Vagina (tissue), 2 donors: ENCODE measurements at regions not wholly inside any gene's neighbourhood (a gene's known extent, or its start where the extent isn't known, plus 50 kb on each side); places are given as distances from the start of the nearest gene placed in this dataset.
"Not testable (repeated sequence)": the region's sequence is repeated elsewhere in the genome, so short reads cannot be mapped to it uniquely, and the experiment has no call there.

ENCODE experiments used
- DNase-seq, 2 donors: peaks; one replicate each; pipeline ENCODE4 v3.0.0-alpha.2; 2017; ENCODE audit errors: extremely low spot score in 2 of 2
- H3K27ac ChIP-seq: fragments of 200-600 bp; sonication (generic); one replicate; pipeline ENCODE4 v1.5.1; 2019
- H3K27me3 ChIP-seq: fragments of 200-600 bp; sonication (generic); one replicate; pipeline ENCODE4 v1.5.1; 2019
- H3K36me3 ChIP-seq, 2 donors: fragments of 200-600 bp; sonication (generic); one replicate each; pipeline ENCODE4 v1.5.1; 2017 to 2019
- H3K4me1 ChIP-seq: fragments of 200-600 bp; sonication (generic); one replicate; pipeline ENCODE4 v1.5.1; 2019
- H3K4me3 ChIP-seq, 2 donors: fragments of 200-600 bp; sonication (generic); 1 replicate in 1 of 2; 2 replicates in 1 of 2; pipeline ENCODE4 v1.5.1; 2016 to 2019
- H3K9me3 ChIP-seq: fragments of 200-600 bp; sonication (generic); one replicate; pipeline ENCODE4 v1.5.1; 2019
- POLR2A ChIP-seq, 2 donors: fragments of 450-650 bp; IDR thresholded peaks; one replicate each; pipeline ENCODE4 v1.6.1; 2017; ENCODE audit warnings: antibody characterized with exemption in 2 of 2, mild to moderate bottlenecking in 2 of 2, moderate library complexity in 2 of 2
- POLR2AphosphoS5 ChIP-seq, 2 donors: sonication (generic); formaldehyde crosslinking; IDR thresholded peaks; one replicate each; pipeline ENCODE4 v1.9.0; 2017; ENCODE audit warnings: antibody characterized with exemption in 2 of 2, mild to moderate bottlenecking in 2 of 2, low read depth in 1 of 2; ENCODE audit not compliant: insufficient read depth in 1 of 2
- intact Hi-C: fragments of 100-400 bp; cut with DNase I; formaldehyde crosslinking; loops from one replicate; pipeline ENCODE4 v1.15.1; 2023
- TF ChIP-seq, protein P1 (sequence below), 3 experiments: fragments of 450-650 bp in 2 of 3; fragments of 200-600 bp in 1 of 3; sonication (generic) in 1 of 3; IDR thresholded peaks; one replicate each; pipeline ENCODE4 v1.5.1; 2017 to 2019; ENCODE audit warnings: antibody characterized with exemption in 3 of 3, mild to moderate bottlenecking in 2 of 3, moderate library complexity in 2 of 3

DNA sequence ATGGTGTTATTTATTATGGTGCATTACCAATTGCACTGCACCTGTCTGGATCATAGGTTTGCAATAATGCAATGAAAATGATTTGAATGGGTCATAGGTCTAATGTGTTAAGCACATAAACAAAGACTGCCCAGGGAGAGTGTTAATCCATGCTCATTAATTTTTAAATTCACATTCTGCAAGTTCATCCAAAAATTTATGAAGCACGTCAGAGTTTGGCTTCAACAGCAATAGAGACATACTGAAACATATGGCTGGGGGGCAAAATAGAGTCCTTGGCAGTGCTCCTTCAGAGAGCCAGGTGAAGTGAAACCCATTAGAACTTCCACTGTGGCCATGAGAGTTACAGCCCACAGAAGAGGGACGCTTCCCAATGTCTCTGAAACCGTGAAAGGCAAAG is 441.1 kb downstream of the POM121L12 start:
- no peaks in the 10 kb centered on the region for H3K4me1 ChIP-seq
- H3K9me3 ChIP-seq = no peaks in the 10 kb centered on the region
- no peak overlapping the region for H3K4me3 ChIP-seq
- TF ChIP-seq POLR2AphosphoS5 (IDR thresholded peaks at IDR 0.05; ENCODE audit: insufficient read depth in 1 of 2, low read depth in 1 of 2) = no peak
- no peak for TF ChIP-seq POLR2A (IDR thresholded peaks at IDR 0.05)
- TF ChIP-seq, protein P1, sequence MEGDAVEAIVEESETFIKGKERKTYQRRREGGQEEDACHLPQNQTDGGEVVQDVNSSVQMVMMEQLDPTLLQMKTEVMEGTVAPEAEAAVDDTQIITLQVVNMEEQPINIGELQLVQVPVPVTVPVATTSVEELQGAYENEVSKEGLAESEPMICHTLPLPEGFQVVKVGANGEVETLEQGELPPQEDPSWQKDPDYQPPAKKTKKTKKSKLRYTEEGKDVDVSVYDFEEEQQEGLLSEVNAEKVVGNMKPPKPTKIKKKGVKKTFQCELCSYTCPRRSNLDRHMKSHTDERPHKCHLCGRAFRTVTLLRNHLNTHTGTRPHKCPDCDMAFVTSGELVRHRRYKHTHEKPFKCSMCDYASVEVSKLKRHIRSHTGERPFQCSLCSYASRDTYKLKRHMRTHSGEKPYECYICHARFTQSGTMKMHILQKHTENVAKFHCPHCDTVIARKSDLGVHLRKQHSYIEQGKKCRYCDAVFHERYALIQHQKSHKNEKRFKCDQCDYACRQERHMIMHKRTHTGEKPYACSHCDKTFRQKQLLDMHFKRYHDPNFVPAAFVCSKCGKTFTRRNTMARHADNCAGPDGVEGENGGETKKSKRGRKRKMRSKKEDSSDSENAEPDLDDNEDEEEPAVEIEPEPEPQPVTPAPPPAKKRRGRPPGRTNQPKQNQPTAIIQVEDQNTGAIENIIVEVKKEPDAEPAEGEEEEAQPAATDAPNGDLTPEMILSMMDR (IDR thresholded peaks at IDR 0.05) = no peak
- H3K36me3 ChIP-seq = no peaks in the 10 kb centered on the region
- DNase-seq = no peak
- H3K27ac ChIP-seq = no peak overlapping the region
- no peaks in the 10 kb centered on the region for H3K27me3 ChIP-seq
- intact Hi-C loops = no loop called here

DNA sequence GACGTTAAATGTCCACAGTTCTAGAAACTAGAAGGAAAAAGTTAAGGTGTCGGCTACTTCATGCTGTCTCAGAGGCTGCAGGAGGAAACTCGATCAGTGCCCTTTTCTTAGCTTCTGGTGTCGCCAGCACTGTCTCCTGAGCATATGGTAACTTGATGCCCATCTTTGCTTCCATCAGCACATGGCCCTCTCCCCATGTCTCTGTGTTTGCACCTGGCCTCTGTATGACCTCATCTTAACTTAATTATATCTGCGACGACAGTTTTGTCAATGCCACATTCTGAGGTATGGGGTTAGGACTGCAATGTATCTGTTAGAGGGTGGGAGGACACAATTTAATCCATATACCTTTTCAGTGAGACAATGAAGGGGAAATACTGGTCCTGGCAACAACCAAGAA is 449.9 kb downstream of the POM121L12 start:
- intact Hi-C loops = no loop called here
- TF ChIP-seq POLR2AphosphoS5 (IDR thresholded peaks at IDR 0.05; ENCODE audit: insufficient read depth in 1 of 2, low read depth in 1 of 2) (no peak), POLR2A (IDR thresholded peaks at IDR 0.05) (no peak)
- TF ChIP-seq, protein P1 (IDR thresholded peaks at IDR 0.05) = no peak
- no peaks in the 10 kb centered on the region for H3K4me1 ChIP-seq
- no peak overlapping the region for H3K4me3 ChIP-seq
- DNase-seq = no peak
- no peaks in the 10 kb centered on the region for H3K9me3 ChIP-seq
- H3K36me3 ChIP-seq = no peaks in the 10 kb centered on the region
- H3K27me3 ChIP-seq = no peaks in the 10 kb centered on the region
- H3K27ac ChIP-seq = no peak overlapping the region

DNA sequence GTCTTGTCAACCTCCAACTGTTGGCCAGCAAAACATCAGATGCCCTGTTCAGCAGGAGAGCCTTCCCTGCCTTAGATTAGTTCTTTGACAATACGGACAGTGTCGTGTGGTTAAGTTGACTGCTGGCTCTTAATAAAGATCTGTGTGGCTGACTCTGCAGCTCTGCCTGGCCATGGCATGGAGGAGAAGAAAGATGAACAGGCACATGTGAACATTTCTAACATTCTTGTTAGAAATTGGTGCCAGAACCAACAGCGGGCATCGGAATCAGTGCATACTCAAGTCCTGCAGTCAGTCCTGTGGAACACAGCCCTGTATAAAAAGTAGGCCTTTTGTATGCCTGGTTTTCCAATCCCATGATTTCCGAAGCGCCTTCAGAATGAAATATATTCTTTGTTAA is 455.6 kb downstream of the POM121L12 start:
- TF ChIP-seq POLR2A (IDR thresholded peaks at IDR 0.05) (no peak), POLR2AphosphoS5 (IDR thresholded peaks at IDR 0.05; ENCODE audit: insufficient read depth in 1 of 2, low read depth in 1 of 2) (no peak)
- TF ChIP-seq, protein P1 (IDR thresholded peaks at IDR 0.05) = no peak
- intact Hi-C loops = no loop called here
- no peaks in the 10 kb centered on the region for H3K36me3 ChIP-seq
- DNase-seq = no peak
- no peaks in the 10 kb centered on the region for H3K9me3 ChIP-seq
- no peak overlapping the region for H3K27ac ChIP-seq
- H3K27me3 ChIP-seq = no peaks in the 10 kb centered on the region
- H3K4me1 ChIP-seq = no peaks in the 10 kb centered on the region
- no peak overlapping the region for H3K4me3 ChIP-seq

DNA sequence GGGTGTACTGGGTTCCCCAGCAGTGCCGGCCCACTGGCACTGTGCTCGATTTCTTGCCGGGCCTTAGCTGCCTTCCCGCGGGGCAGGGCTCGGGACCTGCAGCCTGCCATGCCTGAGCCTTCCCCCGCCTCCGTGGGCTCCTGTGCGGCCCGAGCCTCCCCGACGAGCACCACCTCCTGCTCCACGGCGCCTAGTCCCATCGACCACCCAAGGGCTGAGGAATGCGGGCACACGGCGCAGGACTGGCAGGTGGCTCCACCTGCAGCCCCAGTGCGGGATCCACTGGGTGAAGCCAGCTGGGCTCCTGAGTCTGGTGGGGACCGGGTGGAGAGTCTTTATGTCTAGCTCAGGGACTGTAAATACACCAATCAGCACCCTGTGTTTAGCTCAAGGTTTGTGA is 459.7 kb downstream of the POM121L12 start:
- H3K4me3 ChIP-seq, H3K27me3 ChIP-seq, H3K27ac ChIP-seq, H3K36me3 ChIP-seq, intact Hi-C loops, H3K9me3 ChIP-seq, DNase-seq, H3K4me1 ChIP-seq: not testable (repeated sequence)

DNA sequence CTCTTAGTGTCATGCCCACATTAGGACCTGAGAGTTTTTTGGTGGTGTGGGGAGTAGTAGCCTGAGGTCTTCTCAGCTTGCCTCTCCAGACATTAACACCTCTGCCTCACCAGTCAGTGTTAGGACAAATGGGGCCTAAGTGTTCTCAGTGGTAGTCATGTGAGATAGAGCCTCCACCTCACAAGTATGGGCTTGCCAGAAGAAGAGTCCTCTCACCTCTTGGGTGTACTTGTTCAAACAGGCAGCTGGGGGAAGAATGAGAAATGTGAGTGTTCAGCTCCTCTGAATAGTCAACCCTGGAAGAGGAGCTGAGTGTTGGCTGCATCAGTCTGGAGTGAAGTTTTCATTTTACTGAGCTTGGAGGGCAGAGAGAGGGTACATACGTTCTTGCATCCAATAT is 464.6 kb downstream of the POM121L12 start:
- H3K27me3 ChIP-seq = no peaks in the 10 kb centered on the region
- TF ChIP-seq POLR2A (IDR thresholded peaks at IDR 0.05) (no peak), POLR2AphosphoS5 (IDR thresholded peaks at IDR 0.05; ENCODE audit: insufficient read depth in 1 of 2, low read depth in 1 of 2) (no peak)
- TF ChIP-seq, protein P1 (IDR thresholded peaks at IDR 0.05) = no peak
- intact Hi-C loops = no loop called here
- H3K4me3 ChIP-seq = no peak overlapping the region
- no peak for DNase-seq
- no peak overlapping the region for H3K27ac ChIP-seq
- H3K9me3 ChIP-seq = no peaks in the 10 kb centered on the region
- no peaks in the 10 kb centered on the region for H3K36me3 ChIP-seq
- no peaks in the 10 kb centered on the region for H3K4me1 ChIP-seq

DNA sequence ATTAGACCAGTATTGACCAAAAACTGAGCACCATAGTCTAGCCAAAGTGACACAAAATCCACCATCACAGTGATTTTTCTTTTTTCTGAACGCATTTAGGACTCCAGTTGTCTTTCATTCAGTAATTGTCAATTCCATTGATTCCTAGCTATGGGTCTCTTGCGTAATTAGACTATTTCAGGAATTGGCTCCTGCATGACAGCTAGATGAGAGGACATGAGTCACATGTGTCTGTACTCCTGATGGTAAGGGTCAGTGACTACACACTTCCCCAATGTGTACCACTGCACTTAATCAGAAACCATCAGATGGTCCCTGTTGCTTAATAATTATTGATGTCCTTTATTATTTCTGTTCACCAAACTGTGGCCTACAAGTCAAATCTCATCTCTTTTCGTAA is 469.5 kb downstream of the POM121L12 start:
- intact Hi-C loops = no loop called here
- H3K27ac ChIP-seq = no peak overlapping the region
- H3K4me3 ChIP-seq = no peak overlapping the region
- no peaks in the 10 kb centered on the region for H3K36me3 ChIP-seq
- H3K9me3 ChIP-seq = no peaks in the 10 kb centered on the region
- no peak for TF ChIP-seq POLR2AphosphoS5 (IDR thresholded peaks at IDR 0.05; ENCODE audit: insufficient read depth in 1 of 2, low read depth in 1 of 2)
- TF ChIP-seq POLR2A (IDR thresholded peaks at IDR 0.05) = no peak
- TF ChIP-seq, protein P1 (IDR thresholded peaks at IDR 0.05) = no peak
- H3K4me1 ChIP-seq = no peaks in the 10 kb centered on the region
- H3K27me3 ChIP-seq = no peaks in the 10 kb centered on the region
- no peak for DNase-seq
